B cell (primary cell): ENCODE measurements at regions not wholly inside any gene's neighbourhood (a gene's known extent, or its start where the extent isn't known, plus 50 kb on each side); places are given as distances from the start of the nearest gene placed in this dataset.

Experiments used
- ATAC-seq: fragments of 200-7000 bp; cut with Tn5 transposase; one replicate; pipeline ENCODE4 v1.10.0; 2021; ENCODE audit warnings: low read depth, mild to moderate bottlenecking, moderate number of reproducible peaks, moderate library complexity
- CTCF ChIA-PET: fragments of 350-600 bp; sonication (Branson Sonifier 250); formaldehyde crosslinking; loops from one replicate; lab custom pipeline; 2021; ENCODE audit warnings: antibody characterized with exemption, inconsistent platforms; lab: Charles Lee
- POLR2A ChIA-PET: fragments of 350-600 bp; sonication (Branson Sonifier 250); formaldehyde crosslinking; loops from one replicate; lab custom pipeline; 2021; ENCODE audit warnings: antibody characterized with exemption; lab: Charles Lee
- DNase-seq: peaks from one replicate; pipeline ENCODE4 v3.0.0; 2013
- H2AFZ ChIP-seq: 2 replicates; pipeline ENCODE4 v1.6.1; 2012; ENCODE audit warnings: mild to moderate bottlenecking, low read depth, low read length; ENCODE audit not compliant: insufficient read depth, poor library complexity, severe bottlenecking
- H3K27ac ChIP-seq, 2 donors: 1 replicate in 1 of 2; 2 replicates in 1 of 2; pipeline ENCODE4 v1.5.1; 2012 to 2013; ENCODE audit warnings: low read length in 2 of 2, mild to moderate bottlenecking in 2 of 2, moderate library complexity in 1 of 2
- H3K27me3 ChIP-seq, 4 experiments: fragments of 200-600 bp in 1 of 4; sonication (generic) in 1 of 4; replicated peaks in 1 of 4; 1 replicate in 2 of 4; 2 replicates in 2 of 4; pipeline versions ENCODE4 v1.6.1 to v1.7.0; 2013 to 2016; ENCODE audit warnings: low read length in 3 of 4, mild to moderate bottlenecking in 2 of 4, mixed read lengths in 1 of 4, moderate library complexity in 1 of 4; ENCODE audit not compliant: insufficient read depth in 4 of 4, control insufficient read depth in 3 of 4; ENCODE audit errors: control extremely low read depth in 1 of 4
- H3K36me3 ChIP-seq, 2 experiments: replicated peaks in 1 of 2; 1 replicate in 1 of 2; 2 replicates in 1 of 2; pipeline versions ENCODE4 v1.6.1 to v1.7.1; 2013; ENCODE audit warnings: low read length in 1 of 2; ENCODE audit not compliant: insufficient read depth in 2 of 2, control insufficient read depth in 1 of 2; ENCODE audit errors: control extremely low read depth in 1 of 2, extremely low read depth in 1 of 2
- H3K4me1 ChIP-seq, 2 donors: fragments of 200-600 bp in 1 of 2; sonication (generic) in 1 of 2; 1 replicate in 1 of 2; 2 replicates in 1 of 2; pipeline versions ENCODE4 v1.5.1 to v1.6.1; 2013 to 2017; ENCODE audit warnings: low read length in 2 of 2; ENCODE audit not compliant: control insufficient read depth in 2 of 2, insufficient read depth in 2 of 2
- H3K4me2 ChIP-seq: replicated peaks from 2 replicates; pipeline ENCODE3; 2012; ENCODE audit warnings: mild to moderate bottlenecking, low read depth, low read length; ENCODE audit not compliant: poor library complexity, severe bottlenecking
- H3K4me3 ChIP-seq, 5 experiments: fragments of 200-600 bp in 1 of 5; sonication (generic) in 1 of 5; 1 replicate in 3 of 5; 2 replicates in 2 of 5; pipeline versions ENCODE4 v1.5.1 to v1.7.0; 2011 to 2016; ENCODE audit warnings: low read length in 4 of 5, mild to moderate bottlenecking in 4 of 5, low read depth in 2 of 5, control low read depth in 1 of 5, moderate library complexity in 1 of 5; ENCODE audit not compliant: insufficient read depth in 1 of 5; ENCODE audit errors: control extremely low read depth in 1 of 5, extremely low read depth in 1 of 5
- H3K79me2 ChIP-seq: fragments of 200-600 bp; sonication (generic); one replicate; pipeline ENCODE4 v1.6.0; 2016; ENCODE audit warnings: low read length; ENCODE audit not compliant: control insufficient read depth, insufficient read depth
- H3K9ac ChIP-seq: fragments of 200-600 bp; sonication (generic); 2 replicates; pipeline ENCODE4 v1.6.1; 2017; ENCODE audit warnings: mild to moderate bottlenecking, low read length, moderate library complexity
- H3K9me3 ChIP-seq, 3 donors: one replicate each; pipeline versions ENCODE4 v1.6.1 to v1.7.1; 2013; ENCODE audit warnings: low read length in 2 of 3; ENCODE audit not compliant: control insufficient read depth in 2 of 3, insufficient read depth in 1 of 3; ENCODE audit errors: control extremely low read depth in 1 of 3
- H4K20me1 ChIP-seq: 2 replicates; pipeline ENCODE4 v1.6.0; 2012; ENCODE audit warnings: mild to moderate bottlenecking, low read length; ENCODE audit not compliant: insufficient read depth, control insufficient read depth, poor library complexity, severe bottlenecking
- H3K27ac Mint-ChIP-seq: one replicate; pipeline ENCODE4 v1.8.0; 2021; ENCODE audit warnings: mixed read lengths
- H3K27me3 Mint-ChIP-seq: one replicate; pipeline ENCODE4 v1.8.0; 2021; ENCODE audit warnings: mixed read lengths
- H3K4me1 Mint-ChIP-seq: one replicate; pipeline ENCODE4 v1.8.0; 2021; ENCODE audit warnings: mixed read lengths
- H3K4me3 Mint-ChIP-seq: one replicate; pipeline ENCODE4 v1.8.0; 2021; ENCODE audit warnings: mixed read lengths
- H3K9me3 Mint-ChIP-seq: one replicate; pipeline ENCODE4 v1.8.0; 2022; ENCODE audit warnings: mixed read lengths; ENCODE audit not compliant: insufficient read depth
- CTCF ChIP-seq: fragments of 200-600 bp; IDR thresholded peaks from one replicate; pipeline ENCODE4 v1.8.0; 2022; ENCODE audit warnings: antibody characterized with exemption, mild to moderate bottlenecking
- EZH2 ChIP-seq: IDR thresholded peaks from 2 replicates; pipeline ENCODE4 v1.6.1; 2012; ENCODE audit warnings: borderline replicate concordance, low read depth, mild to moderate bottlenecking, moderate library complexity, low read length; ENCODE audit not compliant: insufficient read depth, poor library complexity, severe bottlenecking
- WGBS: methylation state at CpG from one replicate; pipeline ENCODE4 v1.1.5; 2013; ENCODE audit warnings: missing lambda C conversion rate; ENCODE audit not compliant: insufficient coverage; 5-methylcytosine and 5-hydroxymethylcytosine counted together
- intact Hi-C: fragments of 100-400 bp; cut with micrococcal nuclease; formaldehyde crosslinking; loops from one replicate; pipeline ENCODE4 v1.10.0; 2022

DNA sequence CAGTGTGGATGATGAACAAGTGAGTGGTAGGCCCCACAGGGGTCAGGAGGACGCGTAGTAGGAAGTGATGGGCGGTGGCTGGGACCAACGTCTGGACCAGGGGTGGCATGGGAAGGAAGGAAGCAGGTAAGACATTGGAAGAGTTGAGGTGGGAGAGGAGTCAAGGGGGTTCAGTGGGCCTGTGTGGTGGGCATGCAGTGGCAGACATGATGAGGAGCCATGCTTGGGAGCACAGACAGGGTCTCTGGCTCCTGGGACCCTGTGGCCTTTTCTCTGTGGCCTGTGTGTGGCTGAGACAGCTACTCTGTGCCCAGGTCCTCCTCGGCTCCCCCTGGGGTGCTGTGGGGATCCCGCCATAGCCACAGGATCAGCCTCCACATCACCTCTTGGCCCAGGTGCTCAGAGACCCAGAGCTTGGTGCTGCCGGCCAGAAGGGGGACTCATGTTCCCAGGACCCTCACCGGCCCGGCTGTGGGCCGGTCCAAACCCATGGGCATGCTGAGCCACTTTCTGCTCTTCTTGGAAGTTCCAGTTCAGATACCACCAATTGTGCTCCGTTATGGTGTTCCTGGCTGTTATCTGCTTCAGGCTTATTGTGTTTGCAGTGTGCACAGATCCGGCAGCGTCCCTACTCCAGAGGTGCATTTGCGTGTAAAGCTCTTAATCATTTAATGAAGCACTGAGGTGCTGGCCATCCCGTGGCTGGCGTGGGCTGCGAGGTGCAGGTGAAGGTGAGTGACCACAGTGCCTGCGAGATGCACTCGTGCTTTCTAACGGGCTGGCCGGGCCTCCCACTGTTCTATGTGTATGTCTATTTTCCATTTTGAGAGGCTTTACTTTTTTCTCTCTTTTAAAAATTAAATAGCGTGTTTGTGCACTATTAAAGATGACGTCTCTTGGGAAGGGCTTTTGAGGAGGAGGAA is 147.9 kb downstream of the TEX29 start:
- H3K9me3 Mint-ChIP-seq: peaks cover 3% of the 10 kb centered on the region
- H2AFZ ChIP-seq: no peak overlapping the region
- no peaks in the 10 kb centered on the region for H3K36me3 ChIP-seq
- no peak overlapping the region for H3K4me2 ChIP-seq
- intact Hi-C loops: no loop called here
- H4K20me1 ChIP-seq: no peaks in the 10 kb centered on the region
- H3K4me1 Mint-ChIP-seq: no peaks in the 10 kb centered on the region
- H3K27me3 Mint-ChIP-seq: peaks cover 10% of the 10 kb centered on the region
- no peak overlapping the region for H3K27ac ChIP-seq
- TF ChIP-seq EZH2 (no peak), CTCF (no peak)
- ChIA-PET POLR2A (no interaction called here), CTCF (no interaction called here)
- 93% methylated on average over 20 of the region's 23 CpGs for WGBS
- no peaks in the 10 kb centered on the region for H3K9me3 ChIP-seq
- no peak overlapping the region for H3K4me3 ChIP-seq
- no peaks in the 10 kb centered on the region for H3K27me3 ChIP-seq
- ATAC-seq: no peak
- no peaks in the 10 kb centered on the region for H3K4me1 ChIP-seq
- H3K9ac ChIP-seq: no peak overlapping the region
- H3K27ac Mint-ChIP-seq: no peak overlapping the region
- H3K4me3 Mint-ChIP-seq: no peak overlapping the region
- no peaks in the 10 kb centered on the region for H3K79me2 ChIP-seq
- DNase-seq: no peak

- no peak for ATAC-seq
- Mint-ChIP-seq H3K27ac (no peak overlapping the region), H3K27me3 (peaks cover 10% of the 10 kb centered on the region), H3K9me3 (peaks cover 3% of the 10 kb centered on the region), H3K4me3 (no peak overlapping the region), H3K4me1 (no peaks in the 10 kb centered on the region)
- Histone ChIP-seq H2AFZ (no peak overlapping the region), H3K27me3 (no peaks in the 10 kb centered on the region), H3K36me3 (no peaks in the 10 kb centered on the region), H3K27ac (no peak overlapping the region), H3K4me1 (no peaks in the 10 kb centered on the region), H3K9ac (no peak overlapping the region), H3K9me3 (no peaks in the 10 kb centered on the region), H3K4me2 (no peak overlapping the region), H3K79me2 (no peaks in the 10 kb centered on the region), H3K4me3 (no peak overlapping the region), H4K20me1 (no peaks in the 10 kb centered on the region)
- ChIA-PET POLR2A (no interaction called here), CTCF (no interaction called here)
- no peak for TF ChIP-seq EZH2
- TF ChIP-seq CTCF: no peak
- intact Hi-C loops: no loop called here
- no peak for DNase-seq
- 76% methylated on average over 3 of the region's 5 CpGs for WGBS
Observed at GRCh38 chr13:111469450-111469849, 149.0 kb downstream of the TEX29 start.
